GM23248 (cell line): ENCODE measurements at regions not wholly inside any gene's neighbourhood (a gene's known extent, or its start where the extent isn't known, plus 50 kb on each side); places are given as distances from the start of the nearest gene placed in this dataset.

ENCODE experiments used
- EZH2 ChIP-seq: fragments of 200-600 bp; sonication (generic); IDR thresholded peaks from 2 replicates; pipeline ENCODE4 v1.6.1; 2018; ENCODE audit warnings: antibody characterized with exemption, mild to moderate bottlenecking; ENCODE audit not compliant: insufficient read depth, poor library complexity, severe bottlenecking
- EZH2phosphoT487 ChIP-seq: fragments of 200-600 bp; sonication (generic); IDR thresholded peaks from 2 replicates; pipeline ENCODE4 v1.6.1; 2018; ENCODE audit warnings: antibody characterized with exemption, moderate library complexity, mild to moderate bottlenecking, low read depth; ENCODE audit not compliant: insufficient read depth

GRCh38 chr5:81820318-81820636 lies 69.4 kb upstream of the SSBP2 start:
- TF ChIP-seq EZH2phosphoT487 (no peak), EZH2 (no peak)
